OCI-LY3 (cell line): ENCODE measurements at regions not wholly inside any gene's neighbourhood (a gene's known extent, or its start where the extent isn't known, plus 50 kb on each side); places are given as distances from the start of the nearest gene placed in this dataset.
A peak's percentile ranks its signal among the peaks of the same experiment; 100 is the strongest.

Experiments
- H2AFZ ChIP-seq: fragments of 200-600, 300-600 bp; shearing (Covaris generic); 2 replicates; pipeline ENCODE4 v1.6.0; 2014; ENCODE audit warnings: antibody characterized with exemption, low read depth, low read length
- H3K27ac ChIP-seq: fragments of 200-600, 300-600 bp; sonication (generic); 2 replicates; pipeline ENCODE4 v1.5.1; 2014; ENCODE audit warnings: mild to moderate bottlenecking, low read length, moderate library complexity, mixed read lengths
- H3K27me3 ChIP-seq: fragments of 200-600, 300-600 bp; sonication (generic); 2 replicates; pipeline ENCODE4 v1.6.1; 2014; ENCODE audit warnings: low read depth, low read length, mixed read lengths
- H3K36me3 ChIP-seq: fragments of 200-600, 300-600 bp; sonication (generic); replicated peaks from 2 replicates; pipeline ENCODE3; 2014; ENCODE audit warnings: low read depth, low read length, mixed read lengths
- H3K4me1 ChIP-seq: fragments of 300-600, 200-600 bp; sonication (generic); 2 replicates; pipeline ENCODE4 v1.6.1; 2014; ENCODE audit warnings: low read length, mixed read lengths
- H3K4me2 ChIP-seq: fragments of 200-600, 300-600 bp; sonication (generic); 2 replicates; pipeline ENCODE4 v1.6.1; 2014; ENCODE audit warnings: low read length, mixed read lengths
- H3K4me3 ChIP-seq: fragments of 300-600, 200-600 bp; sonication (generic); 2 replicates; pipeline ENCODE4 v1.5.1; 2014; ENCODE audit warnings: antibody characterized with exemption, mild to moderate bottlenecking, low read length, moderate library complexity
- H3K79me2 ChIP-seq: fragments of 300-600, 200-600 bp; shearing (Covaris generic); 2 replicates; pipeline ENCODE4 v1.6.1; 2014; ENCODE audit warnings: mild to moderate bottlenecking, low read length, mixed read lengths
- H3K9ac ChIP-seq: fragments of 300-600, 200-600 bp; shearing (Covaris generic); 2 replicates; pipeline ENCODE4 v1.6.0; 2014; ENCODE audit warnings: mild to moderate bottlenecking, low read length, moderate library complexity
- H3K9me3 ChIP-seq: fragments of 200-600, 300-600 bp; shearing (Covaris generic); 2 replicates; pipeline ENCODE4 v1.6.1; 2014; ENCODE audit warnings: low read length, mixed read lengths; ENCODE audit not compliant: insufficient read depth
- H4K20me1 ChIP-seq: fragments of 200-600, 300-600 bp; sonication (generic); 2 replicates; pipeline ENCODE4 v1.6.1; 2016; ENCODE audit warnings: low read length, mixed read lengths; ENCODE audit not compliant: insufficient read depth
- EZH2phosphoT487 ChIP-seq: fragments of 200-600 bp; shearing (Covaris generic); IDR thresholded peaks from 2 replicates; pipeline ENCODE4 v1.6.1; 2018; ENCODE audit warnings: antibody characterized with exemption, mixed run types, low read depth
- TF ChIP-seq, protein P1 (sequence below): fragments of 200-600, 300-600 bp; sonication (generic); IDR thresholded peaks from 2 replicates; pipeline ENCODE4 v1.5.1; 2014; ENCODE audit warnings: antibody characterized with exemption, low read length, low read depth

DNA sequence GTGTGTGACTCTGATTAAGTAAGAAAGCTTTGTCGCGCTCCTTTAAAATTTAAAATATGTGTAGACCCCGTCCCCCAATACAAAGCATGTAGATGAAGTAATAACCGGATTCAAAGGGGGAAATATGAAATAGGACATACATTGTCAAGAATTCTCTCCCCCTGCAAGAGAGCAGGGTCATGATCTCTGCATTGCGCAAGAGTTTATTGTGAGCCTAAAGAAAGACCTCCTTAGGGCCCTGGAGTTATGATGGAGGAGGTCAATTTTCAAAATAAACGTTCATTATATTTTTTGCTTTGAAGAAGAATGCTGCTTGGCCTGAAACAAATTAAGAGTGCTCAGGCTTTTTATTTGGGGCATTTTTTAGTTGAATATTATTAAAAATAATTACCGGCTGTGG, 235.0 kb downstream of the SHOX2 start:
- H3K79me2 ChIP-seq, result no peaks in the 10 kb centered on the region
- TF ChIP-seq EZH2phosphoT487, result no peak
- TF ChIP-seq, protein P1, sequence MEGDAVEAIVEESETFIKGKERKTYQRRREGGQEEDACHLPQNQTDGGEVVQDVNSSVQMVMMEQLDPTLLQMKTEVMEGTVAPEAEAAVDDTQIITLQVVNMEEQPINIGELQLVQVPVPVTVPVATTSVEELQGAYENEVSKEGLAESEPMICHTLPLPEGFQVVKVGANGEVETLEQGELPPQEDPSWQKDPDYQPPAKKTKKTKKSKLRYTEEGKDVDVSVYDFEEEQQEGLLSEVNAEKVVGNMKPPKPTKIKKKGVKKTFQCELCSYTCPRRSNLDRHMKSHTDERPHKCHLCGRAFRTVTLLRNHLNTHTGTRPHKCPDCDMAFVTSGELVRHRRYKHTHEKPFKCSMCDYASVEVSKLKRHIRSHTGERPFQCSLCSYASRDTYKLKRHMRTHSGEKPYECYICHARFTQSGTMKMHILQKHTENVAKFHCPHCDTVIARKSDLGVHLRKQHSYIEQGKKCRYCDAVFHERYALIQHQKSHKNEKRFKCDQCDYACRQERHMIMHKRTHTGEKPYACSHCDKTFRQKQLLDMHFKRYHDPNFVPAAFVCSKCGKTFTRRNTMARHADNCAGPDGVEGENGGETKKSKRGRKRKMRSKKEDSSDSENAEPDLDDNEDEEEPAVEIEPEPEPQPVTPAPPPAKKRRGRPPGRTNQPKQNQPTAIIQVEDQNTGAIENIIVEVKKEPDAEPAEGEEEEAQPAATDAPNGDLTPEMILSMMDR, result no peak
- H2AFZ ChIP-seq, result no peak overlapping the region
- H3K4me2 ChIP-seq, result no peak overlapping the region
- no peaks in the 10 kb centered on the region for H3K9me3 ChIP-seq
- no peaks in the 10 kb centered on the region for H3K36me3 ChIP-seq
- H3K9ac ChIP-seq, result no peak overlapping the region
- H3K27me3 ChIP-seq, result no peaks in the 10 kb centered on the region
- H3K27ac ChIP-seq, result no peak overlapping the region
- no peaks in the 10 kb centered on the region for H3K4me1 ChIP-seq
- no peak overlapping the region for H3K4me3 ChIP-seq
- no peaks in the 10 kb centered on the region for H4K20me1 ChIP-seq

GRCh38 chr3:157868946-157869345, 237.3 kb downstream of the SHOX2 start:
- H3K9ac ChIP-seq, result no peak overlapping the region
- H3K9me3 ChIP-seq, result no peaks in the 10 kb centered on the region
- H3K4me1 ChIP-seq, result no peaks in the 10 kb centered on the region
- H3K27me3 ChIP-seq, result no peaks in the 10 kb centered on the region
- H3K4me3 ChIP-seq, result no peak overlapping the region
- H3K27ac ChIP-seq, result no peak overlapping the region
- H3K4me2 ChIP-seq, result no peak overlapping the region
- no peaks in the 10 kb centered on the region for H4K20me1 ChIP-seq
- H3K79me2 ChIP-seq, result no peaks in the 10 kb centered on the region
- no peaks in the 10 kb centered on the region for H3K36me3 ChIP-seq
- no peak for TF ChIP-seq EZH2phosphoT487
- H2AFZ ChIP-seq, result no peak overlapping the region

DNA sequence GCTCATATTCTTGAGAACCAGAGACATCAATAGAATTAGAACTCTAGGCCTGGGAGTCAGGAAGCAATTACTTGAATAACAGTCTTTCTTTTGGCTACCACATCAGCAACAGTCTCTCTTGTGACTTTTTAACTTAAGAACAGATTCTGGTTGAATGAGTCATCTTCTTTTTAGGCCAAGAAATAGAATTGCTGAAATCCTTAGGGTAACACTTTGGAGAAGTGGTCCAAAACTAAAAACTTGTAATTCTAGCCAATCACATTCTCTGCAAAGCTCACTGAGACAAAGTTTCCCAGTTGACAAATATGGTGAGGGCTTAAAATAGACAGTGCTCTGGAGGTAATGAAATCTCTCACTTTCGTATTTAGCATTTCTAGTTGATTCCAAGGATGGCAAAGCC, 238.0 kb downstream of the SHOX2 start:
- H3K27ac ChIP-seq, result no peak overlapping the region
- TF ChIP-seq, protein P1, result no peak
- no peak for TF ChIP-seq EZH2phosphoT487
- no peaks in the 10 kb centered on the region for H3K79me2 ChIP-seq
- no peaks in the 10 kb centered on the region for H3K27me3 ChIP-seq
- H3K4me1 ChIP-seq, result no peaks in the 10 kb centered on the region
- no peak overlapping the region for H2AFZ ChIP-seq
- H3K4me3 ChIP-seq, result no peak overlapping the region
- no peak overlapping the region for H3K9ac ChIP-seq
- H3K9me3 ChIP-seq, result no peaks in the 10 kb centered on the region
- H3K4me2 ChIP-seq, result no peak overlapping the region
- H4K20me1 ChIP-seq, result no peaks in the 10 kb centered on the region
- H3K36me3 ChIP-seq, result no peaks in the 10 kb centered on the region

DNA sequence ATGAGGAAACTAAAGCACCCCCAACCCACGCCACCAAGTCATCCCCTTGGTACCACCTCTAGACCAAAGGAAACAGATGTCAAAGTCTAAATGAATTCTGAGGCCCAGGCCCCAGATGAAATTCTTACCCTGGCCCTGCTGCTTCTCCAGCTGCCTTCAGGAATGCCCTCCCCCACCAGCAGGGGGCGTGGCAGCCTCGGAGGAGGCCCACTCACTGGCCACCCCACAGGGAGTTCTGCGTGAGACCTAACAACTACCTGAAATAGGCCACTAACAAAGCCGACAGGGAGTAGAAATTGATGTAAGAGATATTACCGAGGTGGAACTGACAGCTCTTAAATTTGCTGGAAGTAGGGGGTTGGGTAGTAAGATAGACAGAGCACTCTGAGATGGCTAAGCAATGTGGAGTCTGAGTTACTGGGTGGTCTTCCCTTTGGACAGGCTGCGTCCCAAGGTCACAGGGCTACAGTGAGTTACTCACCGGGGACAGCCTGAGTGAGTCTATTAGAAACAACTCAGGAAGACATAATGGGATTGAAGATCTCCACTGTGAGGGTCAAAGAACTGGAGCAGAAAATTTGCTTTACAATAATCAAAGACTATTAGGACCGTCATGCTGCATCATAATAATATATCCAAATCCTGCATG, 240.7 kb downstream of the SHOX2 start:
- Histone ChIP-seq H3K4me2 (peak overlapping the region; percentile 15; the same call in 1 of the 2 replicates), H3K4me3 (no peak overlapping the region), H3K27me3 (no peaks in the 10 kb centered on the region), H3K9ac (no peak overlapping the region), H3K79me2 (no peaks in the 10 kb centered on the region), H3K27ac (no peak overlapping the region), H3K36me3 (no peaks in the 10 kb centered on the region), H2AFZ (peak overlapping the region; percentile 68; the same call in 1 of the 2 replicates), H3K9me3 (no peaks in the 10 kb centered on the region), H3K4me1 (no peaks in the 10 kb centered on the region), H4K20me1 (no peaks in the 10 kb centered on the region)
- no peak for TF ChIP-seq EZH2phosphoT487
- TF ChIP-seq, protein P1, result peak; percentile 89
